ENCODE measurements at regions not wholly inside any gene's neighbourhood (a gene's known extent, or its start where the extent isn't known, plus 50 kb on each side); places are given as distances from the start of the nearest gene placed in this dataset.
"Not testable (repeated sequence)": the region's sequence is repeated elsewhere in the genome, so short reads cannot be mapped to it uniquely, and the experiment has no call there.

DNA sequence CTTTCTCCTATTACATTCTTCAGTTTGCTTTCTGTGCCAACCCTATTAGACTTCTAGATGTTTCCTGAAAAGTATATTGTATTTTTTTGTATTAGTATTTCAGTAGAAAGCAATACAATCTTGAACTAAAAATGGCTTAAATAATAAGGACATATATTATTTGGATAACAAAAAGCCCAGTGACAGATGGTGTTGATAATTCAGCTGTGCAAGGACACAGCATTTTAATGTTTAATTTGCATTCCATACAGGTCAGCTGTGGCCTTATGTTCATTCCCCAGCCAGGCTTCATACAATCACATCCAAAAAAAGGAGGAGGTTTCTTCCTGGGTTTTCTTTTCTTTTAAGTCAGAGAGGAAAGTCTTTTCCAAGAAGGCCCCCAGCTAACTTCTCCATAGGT is 236.9 kb downstream of the CD109 start:
- Histone ChIP-seq H3K9me3 (replicated peaks in 1 of 3) (no peaks in the 10 kb centered on the region), H3K27ac (no peak overlapping the region), H3K27me3 (no peaks in the 10 kb centered on the region), H3K4me1 (replicated peaks in 1 of 2) (no peaks in the 10 kb centered on the region), H3K36me3 (replicated peaks in 1 of 2) (no peaks in the 10 kb centered on the region), H3K4me3 (no peak overlapping the region)
- TF ChIP-seq POLR2A (IDR thresholded peaks at IDR 0.05): no peak
- TF ChIP-seq, protein P1, sequence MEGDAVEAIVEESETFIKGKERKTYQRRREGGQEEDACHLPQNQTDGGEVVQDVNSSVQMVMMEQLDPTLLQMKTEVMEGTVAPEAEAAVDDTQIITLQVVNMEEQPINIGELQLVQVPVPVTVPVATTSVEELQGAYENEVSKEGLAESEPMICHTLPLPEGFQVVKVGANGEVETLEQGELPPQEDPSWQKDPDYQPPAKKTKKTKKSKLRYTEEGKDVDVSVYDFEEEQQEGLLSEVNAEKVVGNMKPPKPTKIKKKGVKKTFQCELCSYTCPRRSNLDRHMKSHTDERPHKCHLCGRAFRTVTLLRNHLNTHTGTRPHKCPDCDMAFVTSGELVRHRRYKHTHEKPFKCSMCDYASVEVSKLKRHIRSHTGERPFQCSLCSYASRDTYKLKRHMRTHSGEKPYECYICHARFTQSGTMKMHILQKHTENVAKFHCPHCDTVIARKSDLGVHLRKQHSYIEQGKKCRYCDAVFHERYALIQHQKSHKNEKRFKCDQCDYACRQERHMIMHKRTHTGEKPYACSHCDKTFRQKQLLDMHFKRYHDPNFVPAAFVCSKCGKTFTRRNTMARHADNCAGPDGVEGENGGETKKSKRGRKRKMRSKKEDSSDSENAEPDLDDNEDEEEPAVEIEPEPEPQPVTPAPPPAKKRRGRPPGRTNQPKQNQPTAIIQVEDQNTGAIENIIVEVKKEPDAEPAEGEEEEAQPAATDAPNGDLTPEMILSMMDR (IDR thresholded peaks at IDR 0.05): no peak
- no peak for DNase-seq
- intact Hi-C loops (cut with DNase I): no loop called here

GRCh38 chr6:73929405-73929804 is 233.4 kb downstream of the CD109 start:
- Histone ChIP-seq H3K36me3 (replicated peaks in 1 of 2) (no peaks in the 10 kb centered on the region), H3K9me3 (replicated peaks in 1 of 3) (no peaks in the 10 kb centered on the region), H3K4me1 (replicated peaks in 1 of 2) (no peaks in the 10 kb centered on the region), H3K27ac (no peak overlapping the region), H3K4me3 (no peak overlapping the region), H3K27me3 (no peaks in the 10 kb centered on the region)
- TF ChIP-seq, protein P1 (IDR thresholded peaks at IDR 0.05): no peak
- no peak for TF ChIP-seq POLR2A (IDR thresholded peaks at IDR 0.05)
- DNase-seq: no peak
- WGBS, 4 donors: 75 to 89% (median 84%) methylated on average over 2 to 3 of the region's 3 CpGs
- intact Hi-C loops (cut with DNase I): no loop called here

DNA sequence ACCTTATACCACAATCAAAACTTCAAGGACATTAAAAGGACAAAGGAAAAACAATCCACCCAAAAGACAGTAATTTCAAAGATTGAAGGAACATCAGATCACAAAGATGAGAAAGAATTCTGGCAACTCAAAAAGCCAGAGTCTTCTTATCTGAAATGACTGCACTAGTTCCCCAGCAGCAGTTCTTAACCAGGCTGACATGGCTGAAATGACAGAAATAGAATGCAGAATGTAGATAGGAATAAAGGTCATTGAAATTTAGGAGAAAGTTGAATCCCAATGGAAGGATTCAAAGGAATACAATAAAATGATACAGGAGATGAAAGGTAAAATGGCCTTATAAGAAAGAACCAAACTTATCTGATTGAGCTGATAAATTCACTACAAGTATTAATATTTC is 231.4 kb downstream of the CD109 start:
- Histone ChIP-seq H3K27me3 (no peaks in the 10 kb centered on the region), H3K4me1 (replicated peaks in 1 of 2) (no peaks in the 10 kb centered on the region), H3K9me3 (replicated peaks in 1 of 3) (no peaks in the 10 kb centered on the region), H3K4me3 (no peak overlapping the region), H3K27ac (no peak overlapping the region), H3K36me3 (replicated peaks in 1 of 2) (no peaks in the 10 kb centered on the region)
- intact Hi-C loops (cut with DNase I): no loop called here
- no peak for DNase-seq
- TF ChIP-seq POLR2A (IDR thresholded peaks at IDR 0.05): no peak
- TF ChIP-seq, protein P1 (IDR thresholded peaks at IDR 0.05): no peak

DNA sequence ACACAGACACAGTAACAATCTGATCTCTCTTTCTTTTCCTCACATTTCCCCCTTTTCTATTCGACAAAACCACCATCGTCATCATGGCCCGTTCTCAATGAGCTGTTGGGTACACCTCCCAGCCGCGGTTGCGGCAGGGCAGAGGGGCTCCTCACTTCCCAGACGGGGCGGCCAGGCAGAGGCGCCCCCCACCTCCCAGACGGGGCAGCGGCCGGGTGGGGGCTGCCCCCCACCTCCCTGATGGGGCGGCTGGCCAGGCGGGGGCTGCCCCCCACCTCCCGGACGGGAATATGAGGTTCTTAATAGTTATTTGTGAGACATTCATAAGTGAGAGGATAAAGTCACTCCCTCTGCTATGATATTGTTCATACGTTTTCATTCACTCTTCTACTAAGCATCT is 229.7 kb downstream of the CD109 start:
- DNase-seq; H3K4me1 ChIP-seq (replicated peaks in 1 of 2); H3K36me3 ChIP-seq (replicated peaks in 1 of 2); H3K27me3 ChIP-seq; intact Hi-C loops (cut with DNase I); H3K4me3 ChIP-seq; H3K27ac ChIP-seq; H3K9me3 ChIP-seq (replicated peaks in 1 of 3): not testable (repeated sequence)
- 86 to 91% (median 88%) methylated on average over 7 to 17 of the region's 17 CpGs for WGBS, 4 donors

GRCh38 chr6:73923905-73924485 is 228.0 kb downstream of the CD109 start:
- TF ChIP-seq, protein P1 (IDR thresholded peaks at IDR 0.05): no peak
- no peak for TF ChIP-seq POLR2A (IDR thresholded peaks at IDR 0.05)
- Histone ChIP-seq H3K27ac (no peak overlapping the region), H3K27me3 (no peaks in the 10 kb centered on the region), H3K4me3 (no peak overlapping the region), H3K36me3 (replicated peaks in 1 of 2) (no peaks in the 10 kb centered on the region), H3K9me3 (replicated peaks in 1 of 3) (no peaks in the 10 kb centered on the region), H3K4me1 (replicated peaks in 1 of 2) (no peaks in the 10 kb centered on the region)
- WGBS, 4 donors: 68 to 80% (median 78%) methylated on average over 1 of the region's 1 CpG
- intact Hi-C loops (cut with DNase I): no loop called here
- DNase-seq: no peak
